Astrocyte (in vitro differentiated cells and primary cell): ENCODE measurements at regions not wholly inside any gene's neighbourhood (a gene's known extent, or its start where the extent isn't known, plus 50 kb on each side); places are given as distances from the start of the nearest gene placed in this dataset.

Experiments used
- DNase-seq: peaks from one replicate; pipeline ENCODE4 v3.0.0-alpha.2; 2010; ENCODE audit warnings: low read depth
- FAIRE-seq: peaks from 2 replicates; lab custom pipeline; 2011; peaks lifted over from hg19 to GRCh38; lab: Jason Lieb, UNC
- H2AFZ ChIP-seq: 2 replicates; pipeline ENCODE4 v1.6.0; 2012; ENCODE audit warnings: low read depth, low read length, inconsistent platforms
- H3K27ac ChIP-seq: 2 replicates; pipeline ENCODE4 v1.5.1; 2011; ENCODE audit warnings: low read depth, low read length, inconsistent platforms
- H3K27me3 ChIP-seq: 2 replicates; pipeline ENCODE4 v1.6.0; 2011; ENCODE audit warnings: low read length, inconsistent platforms; ENCODE audit not compliant: insufficient read depth
- H3K36me3 ChIP-seq: 2 replicates; pipeline ENCODE4 v1.5.1; 2011; ENCODE audit warnings: low read length, inconsistent platforms; ENCODE audit not compliant: insufficient read depth
- H3K4me1 ChIP-seq: 2 replicates; pipeline ENCODE4 v1.5.1; 2011; ENCODE audit warnings: low read length, inconsistent platforms; ENCODE audit not compliant: insufficient read depth
- H3K4me2 ChIP-seq: 2 replicates; pipeline ENCODE4 v1.6.0; 2012; ENCODE audit warnings: low read length, inconsistent platforms
- H3K4me3 ChIP-seq: 2 replicates; pipeline ENCODE4 v1.5.1; 2011; ENCODE audit warnings: low read depth, mild to moderate bottlenecking, low read length, inconsistent platforms; ENCODE audit not compliant: insufficient read depth
- H3K79me2 ChIP-seq: 2 replicates; pipeline ENCODE4 v1.6.0; 2012; ENCODE audit warnings: mild to moderate bottlenecking, low read length, inconsistent platforms; ENCODE audit not compliant: insufficient read depth
- H3K9ac ChIP-seq: 2 replicates; pipeline ENCODE4 v1.6.0; 2012; ENCODE audit warnings: mild to moderate bottlenecking, low read length, inconsistent platforms
- H3K9me3 ChIP-seq: 2 replicates; pipeline ENCODE4 v1.5.1; 2012; ENCODE audit warnings: low read depth, mild to moderate bottlenecking, low read length, inconsistent platforms; ENCODE audit not compliant: insufficient read depth
- H4K20me1 ChIP-seq: 2 replicates; pipeline ENCODE4 v1.6.0; 2012; ENCODE audit warnings: low read length, inconsistent platforms; ENCODE audit not compliant: insufficient read depth
- H3K27ac Mint-ChIP-seq: one replicate; pipeline ENCODE4 v1.8.0; 2021; ENCODE audit warnings: mild to moderate bottlenecking, mixed read lengths; ENCODE audit not compliant: unreplicated experiment
- H3K27me3 Mint-ChIP-seq: one replicate; pipeline ENCODE4 v1.8.0; 2021; ENCODE audit warnings: low read depth, mixed read lengths; ENCODE audit not compliant: unreplicated experiment
- H3K36me3 Mint-ChIP-seq: one replicate; pipeline ENCODE4 v1.8.0; 2021; ENCODE audit warnings: low read depth, mixed read lengths; ENCODE audit not compliant: unreplicated experiment
- H3K4me1 Mint-ChIP-seq: one replicate; pipeline ENCODE4 v1.8.0; 2021; ENCODE audit warnings: low read depth, mixed read lengths; ENCODE audit not compliant: unreplicated experiment
- H3K4me3 Mint-ChIP-seq: one replicate; pipeline ENCODE4 v1.8.0; 2021; ENCODE audit warnings: mild to moderate bottlenecking, moderate library complexity, mixed read lengths; ENCODE audit not compliant: unreplicated experiment
- H3K9me3 Mint-ChIP-seq: one replicate; pipeline ENCODE4 v1.8.0; 2021; ENCODE audit warnings: mild to moderate bottlenecking, mixed read lengths; ENCODE audit not compliant: unreplicated experiment
- EZH2 ChIP-seq: IDR thresholded peaks from 2 replicates; pipeline ENCODE4 v1.6.1; 2012; ENCODE audit warnings: mild to moderate bottlenecking, low read length, inconsistent platforms; ENCODE audit not compliant: insufficient read depth
- TF ChIP-seq, protein P1 (sequence below): IDR thresholded peaks from 2 replicates; pipeline ENCODE4 v1.5.1; 2011; ENCODE audit warnings: low read depth, mild to moderate bottlenecking, inconsistent platforms, low read length, moderate library complexity; ENCODE audit not compliant: insufficient read depth

DNA sequence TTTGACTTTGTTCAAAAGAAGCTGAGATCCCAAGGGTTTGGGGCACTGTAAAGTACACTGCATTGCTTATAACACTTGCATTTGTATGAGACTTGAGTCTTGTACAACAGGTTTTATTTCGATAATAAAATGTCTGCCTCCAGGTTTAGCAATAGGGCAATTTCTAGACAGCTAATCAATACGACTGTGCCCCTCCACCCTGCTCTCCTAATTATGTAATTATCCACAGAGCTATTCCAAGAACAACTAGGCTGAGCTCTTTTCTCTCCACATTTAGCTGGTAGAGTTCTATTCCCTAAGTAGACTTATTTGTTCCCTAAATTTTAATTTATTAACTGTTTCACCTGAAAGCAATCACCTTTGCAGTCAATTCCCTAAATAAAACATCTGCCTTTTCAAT is 52.9 kb upstream of the LINC00305 start:
- Histone ChIP-seq H3K4me1 (no peaks in the 10 kb centered on the region), H3K27ac (no peak overlapping the region), H4K20me1 (no peaks in the 10 kb centered on the region), H3K4me2 (no peak overlapping the region), H3K4me3 (no peak overlapping the region), H3K79me2 (no peaks in the 10 kb centered on the region), H3K9me3 (no peaks in the 10 kb centered on the region), H3K36me3 (no peaks in the 10 kb centered on the region), H3K27me3 (no peaks in the 10 kb centered on the region), H2AFZ (no peak overlapping the region), H3K9ac (no peak overlapping the region)
- Mint-ChIP-seq H3K9me3 (no peaks in the 10 kb centered on the region), H3K4me3 (no peak overlapping the region), H3K4me1 (peaks cover 7% of the 10 kb centered on the region), H3K27ac (no peak overlapping the region), H3K27me3 (no peaks in the 10 kb centered on the region), H3K36me3 (no peaks in the 10 kb centered on the region)
- FAIRE-seq (no peak), DNase-seq (no peak)
- TF ChIP-seq EZH2: no peak
- TF ChIP-seq, protein P1, sequence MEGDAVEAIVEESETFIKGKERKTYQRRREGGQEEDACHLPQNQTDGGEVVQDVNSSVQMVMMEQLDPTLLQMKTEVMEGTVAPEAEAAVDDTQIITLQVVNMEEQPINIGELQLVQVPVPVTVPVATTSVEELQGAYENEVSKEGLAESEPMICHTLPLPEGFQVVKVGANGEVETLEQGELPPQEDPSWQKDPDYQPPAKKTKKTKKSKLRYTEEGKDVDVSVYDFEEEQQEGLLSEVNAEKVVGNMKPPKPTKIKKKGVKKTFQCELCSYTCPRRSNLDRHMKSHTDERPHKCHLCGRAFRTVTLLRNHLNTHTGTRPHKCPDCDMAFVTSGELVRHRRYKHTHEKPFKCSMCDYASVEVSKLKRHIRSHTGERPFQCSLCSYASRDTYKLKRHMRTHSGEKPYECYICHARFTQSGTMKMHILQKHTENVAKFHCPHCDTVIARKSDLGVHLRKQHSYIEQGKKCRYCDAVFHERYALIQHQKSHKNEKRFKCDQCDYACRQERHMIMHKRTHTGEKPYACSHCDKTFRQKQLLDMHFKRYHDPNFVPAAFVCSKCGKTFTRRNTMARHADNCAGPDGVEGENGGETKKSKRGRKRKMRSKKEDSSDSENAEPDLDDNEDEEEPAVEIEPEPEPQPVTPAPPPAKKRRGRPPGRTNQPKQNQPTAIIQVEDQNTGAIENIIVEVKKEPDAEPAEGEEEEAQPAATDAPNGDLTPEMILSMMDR: no peak

DNA sequence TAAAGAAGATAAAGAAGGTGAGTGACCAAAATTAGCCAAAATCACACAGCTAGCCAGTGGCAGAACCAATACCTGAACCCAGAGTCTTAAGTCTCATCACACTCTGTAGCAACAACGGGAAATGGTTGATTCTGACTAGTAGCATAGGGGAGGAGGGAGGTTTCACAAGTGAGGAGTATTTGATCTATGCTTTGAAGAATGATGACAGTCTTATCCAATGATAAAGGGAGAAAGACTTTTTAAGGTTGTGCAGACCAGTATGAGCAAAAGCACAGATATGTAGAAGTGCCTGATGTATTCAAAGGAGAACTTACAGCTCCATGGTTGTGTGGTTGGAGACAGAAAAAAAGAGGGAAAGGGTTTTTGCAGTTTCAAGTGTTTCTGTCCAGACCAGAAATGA is 50.7 kb upstream of the LINC00305 start:
- no peak overlapping the region for H3K27ac Mint-ChIP-seq
- Histone ChIP-seq H3K4me3 (no peak overlapping the region), H3K9me3 (no peaks in the 10 kb centered on the region), H3K27me3 (no peaks in the 10 kb centered on the region), H3K27ac (no peak overlapping the region), H2AFZ (no peak overlapping the region), H4K20me1 (no peaks in the 10 kb centered on the region), H3K9ac (no peak overlapping the region), H3K4me1 (no peaks in the 10 kb centered on the region), H3K79me2 (no peaks in the 10 kb centered on the region), H3K36me3 (no peaks in the 10 kb centered on the region), H3K4me2 (no peak overlapping the region)
- no peak for DNase-seq
- no peak for TF ChIP-seq EZH2
- TF ChIP-seq, protein P1: no peak
- no peak for FAIRE-seq
- no peaks in the 10 kb centered on the region for H3K27me3 Mint-ChIP-seq
- no peak overlapping the region for H3K4me3 Mint-ChIP-seq
- peaks cover 7% of the 10 kb centered on the region for H3K4me1 Mint-ChIP-seq
- no peaks in the 10 kb centered on the region for H3K9me3 Mint-ChIP-seq
- no peaks in the 10 kb centered on the region for H3K36me3 Mint-ChIP-seq
